ENCODE measurements at regions not wholly inside any gene's neighbourhood (a gene's known extent, or its start where the extent isn't known, plus 50 kb on each side); places are given as distances from the start of the nearest gene placed in this dataset.

DNA sequence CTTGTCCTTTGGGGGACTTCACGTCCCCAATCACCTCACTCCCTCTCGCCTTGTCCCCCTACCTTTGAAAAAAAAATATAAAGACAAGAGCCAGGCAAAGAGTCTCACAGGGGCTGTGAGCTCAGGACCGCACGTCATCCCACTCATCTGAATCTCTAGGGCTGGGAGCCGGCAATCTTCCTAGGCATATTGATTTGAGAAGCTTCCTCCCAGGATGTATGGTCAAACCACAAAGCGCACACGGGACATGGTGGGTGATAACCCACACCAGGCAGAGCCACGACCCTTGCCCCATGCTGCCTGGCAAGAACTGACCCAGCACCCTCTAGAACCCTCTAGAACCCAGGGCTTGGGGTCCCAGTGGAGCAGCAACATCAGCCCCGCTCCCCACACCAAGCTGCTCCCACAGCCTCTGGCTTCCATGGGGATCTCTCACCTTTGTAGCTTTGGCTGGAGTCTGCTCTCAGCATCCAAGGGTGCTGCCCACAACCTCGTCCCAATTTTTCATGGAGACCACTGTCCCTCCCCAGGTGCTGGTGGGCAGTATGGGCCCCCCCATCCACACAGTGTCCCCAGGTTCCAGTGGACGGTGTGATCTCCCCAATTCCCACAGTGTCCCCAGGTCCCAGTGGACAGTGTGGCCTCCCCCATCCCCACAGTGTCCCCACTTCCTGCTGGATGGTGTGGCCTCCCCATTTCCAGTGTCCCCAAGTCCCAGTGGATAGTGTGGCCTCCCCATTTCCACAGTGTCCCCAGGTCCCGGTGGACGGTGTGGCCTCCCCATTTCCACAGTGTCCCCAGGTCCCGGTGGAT is 85.2 kb upstream of the FGF3 start:
- TF ChIP-seq, protein P1, sequence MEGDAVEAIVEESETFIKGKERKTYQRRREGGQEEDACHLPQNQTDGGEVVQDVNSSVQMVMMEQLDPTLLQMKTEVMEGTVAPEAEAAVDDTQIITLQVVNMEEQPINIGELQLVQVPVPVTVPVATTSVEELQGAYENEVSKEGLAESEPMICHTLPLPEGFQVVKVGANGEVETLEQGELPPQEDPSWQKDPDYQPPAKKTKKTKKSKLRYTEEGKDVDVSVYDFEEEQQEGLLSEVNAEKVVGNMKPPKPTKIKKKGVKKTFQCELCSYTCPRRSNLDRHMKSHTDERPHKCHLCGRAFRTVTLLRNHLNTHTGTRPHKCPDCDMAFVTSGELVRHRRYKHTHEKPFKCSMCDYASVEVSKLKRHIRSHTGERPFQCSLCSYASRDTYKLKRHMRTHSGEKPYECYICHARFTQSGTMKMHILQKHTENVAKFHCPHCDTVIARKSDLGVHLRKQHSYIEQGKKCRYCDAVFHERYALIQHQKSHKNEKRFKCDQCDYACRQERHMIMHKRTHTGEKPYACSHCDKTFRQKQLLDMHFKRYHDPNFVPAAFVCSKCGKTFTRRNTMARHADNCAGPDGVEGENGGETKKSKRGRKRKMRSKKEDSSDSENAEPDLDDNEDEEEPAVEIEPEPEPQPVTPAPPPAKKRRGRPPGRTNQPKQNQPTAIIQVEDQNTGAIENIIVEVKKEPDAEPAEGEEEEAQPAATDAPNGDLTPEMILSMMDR (IDR thresholded peaks at IDR 0.05; ENCODE audit: low read length): no peak
- TF ChIP-seq EZH2 (IDR thresholded peaks at IDR 0.05; ENCODE audit: borderline replicate concordance, low read length): no peak

Measured in OCI-LY1 (cell line).